Mucosa of stomach (tissue), 1 donor: ENCODE measurements at regions not wholly inside any gene's neighbourhood (a gene's known extent, or its start where the extent isn't known, plus 50 kb on each side); places are given as distances from the start of the nearest gene placed in this dataset.

ENCODE experiments used
- H3K27me3 ChIP-seq: one replicate; pipeline ENCODE4 v1.7.0; 2013; ENCODE audit warnings: mild to moderate bottlenecking, low read length; ENCODE audit not compliant: control insufficient read depth, insufficient read depth
- H3K36me3 ChIP-seq: one replicate; pipeline ENCODE4 v1.7.0; 2013; ENCODE audit warnings: low read length; ENCODE audit not compliant: control insufficient read depth, insufficient read depth
- H3K4me1 ChIP-seq: one replicate; pipeline ENCODE4 v1.7.0; 2013; ENCODE audit warnings: mild to moderate bottlenecking, low read length; ENCODE audit not compliant: control insufficient read depth, insufficient read depth
- H3K4me3 ChIP-seq: one replicate; pipeline ENCODE4 v1.7.0; 2013; ENCODE audit warnings: low read length
- H3K9ac ChIP-seq: one replicate; pipeline ENCODE4 v1.7.0; 2013; ENCODE audit warnings: mild to moderate bottlenecking, low read length, moderate library complexity
- H3K9me3 ChIP-seq: one replicate; pipeline ENCODE4 v1.7.0; 2013; ENCODE audit warnings: mild to moderate bottlenecking, low read length, moderate library complexity; ENCODE audit not compliant: control insufficient read depth
- donor health status: Pancreatic carcinoma.

DNA sequence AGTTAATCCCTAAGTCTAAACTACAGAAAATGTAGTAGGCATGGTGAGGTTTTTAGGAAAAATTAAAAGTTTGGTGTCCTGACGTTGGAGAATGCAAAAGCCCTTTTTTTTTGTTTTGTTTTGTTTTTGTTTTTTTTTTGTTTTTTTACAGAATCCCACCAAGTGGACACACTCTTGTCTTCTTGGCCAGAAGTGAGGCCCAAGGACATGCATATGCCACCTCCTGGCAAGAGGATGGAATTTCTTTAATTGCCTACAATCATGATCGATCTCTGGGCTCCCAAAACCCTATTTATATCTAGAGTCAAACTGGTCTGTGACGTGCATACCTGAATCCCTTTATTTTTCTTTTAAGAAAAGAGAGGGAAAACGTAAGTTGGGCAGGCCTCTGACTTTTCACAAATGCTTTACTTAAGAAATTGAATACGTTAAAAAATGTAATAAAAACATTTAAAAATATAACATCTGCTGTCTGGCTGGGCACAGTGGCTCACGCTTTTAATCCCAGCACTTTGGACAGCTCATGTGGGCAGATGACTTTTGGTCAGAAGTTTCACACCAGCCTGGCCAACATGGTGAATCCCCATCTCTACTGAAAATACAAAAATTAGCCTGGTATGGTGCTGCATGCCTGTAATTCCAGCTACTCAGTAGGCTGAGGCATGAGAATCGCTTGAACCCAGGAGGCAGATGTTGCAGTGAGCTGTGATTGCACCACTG is 502.7 kb downstream of the CBLN2 start:
- Histone ChIP-seq H3K9me3 (no peaks in the 10 kb centered on the region), H3K36me3 (no peaks in the 10 kb centered on the region), H3K27me3 (no peaks in the 10 kb centered on the region), H3K4me1 (no peaks in the 10 kb centered on the region), H3K9ac (no peak overlapping the region), H3K4me3 (no peak overlapping the region)

DNA sequence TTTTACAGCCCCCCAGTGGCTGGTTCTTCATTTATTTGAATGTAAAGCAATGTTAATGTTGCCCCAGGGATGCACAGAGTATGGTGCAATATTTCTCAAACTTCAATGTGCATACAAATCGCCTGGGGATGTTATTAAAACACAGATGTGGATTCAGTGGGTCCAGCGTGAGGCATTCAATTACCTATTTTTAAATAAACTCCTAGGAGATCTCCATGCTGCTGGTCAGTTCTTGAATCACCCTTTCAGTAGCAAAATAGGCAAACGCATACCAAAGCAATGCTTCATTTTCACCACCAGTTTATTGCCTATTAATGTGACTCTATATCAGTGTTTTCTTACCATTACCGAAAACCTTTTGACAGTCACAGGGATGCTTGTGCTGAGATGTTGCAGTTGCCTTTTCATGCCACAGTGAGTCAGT is 530.7 kb downstream of the CBLN2 start:
- H3K4me1 ChIP-seq: no peaks in the 10 kb centered on the region
- H3K4me3 ChIP-seq: no peak overlapping the region
- no peaks in the 10 kb centered on the region for H3K9me3 ChIP-seq
- no peaks in the 10 kb centered on the region for H3K27me3 ChIP-seq
- H3K9ac ChIP-seq: no peak overlapping the region
- H3K36me3 ChIP-seq: no peaks in the 10 kb centered on the region

DNA sequence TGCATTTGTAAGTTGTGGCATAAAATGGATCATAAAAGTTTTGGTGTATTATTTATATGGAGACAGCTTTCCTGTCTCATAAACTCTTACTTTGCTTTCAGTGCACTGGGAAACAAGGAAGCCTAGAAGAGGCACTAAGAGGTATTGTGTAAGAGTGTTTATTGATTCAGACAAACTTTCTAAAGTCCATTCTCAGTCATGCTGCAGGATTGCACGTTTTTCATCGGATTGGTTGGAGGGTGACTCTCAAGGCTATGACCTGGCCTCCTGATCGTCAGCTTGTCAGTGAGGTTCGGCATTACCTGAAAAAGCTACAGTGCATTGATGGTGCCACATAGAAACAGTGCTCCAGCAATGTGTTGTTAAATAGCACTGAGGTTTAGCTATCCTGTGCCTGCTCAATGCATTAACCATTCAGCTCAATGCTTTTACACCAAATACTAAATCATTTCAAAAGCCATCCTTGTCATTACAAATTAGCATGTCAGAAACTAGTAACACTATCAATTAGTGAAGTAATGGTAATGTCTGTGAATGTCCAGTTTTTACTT is 545.5 kb downstream of the CBLN2 start:
- Histone ChIP-seq H3K36me3 (no peaks in the 10 kb centered on the region), H3K9ac (no peak overlapping the region), H3K4me3 (no peak overlapping the region), H3K4me1 (no peaks in the 10 kb centered on the region), H3K9me3 (no peaks in the 10 kb centered on the region), H3K27me3 (no peaks in the 10 kb centered on the region)

DNA sequence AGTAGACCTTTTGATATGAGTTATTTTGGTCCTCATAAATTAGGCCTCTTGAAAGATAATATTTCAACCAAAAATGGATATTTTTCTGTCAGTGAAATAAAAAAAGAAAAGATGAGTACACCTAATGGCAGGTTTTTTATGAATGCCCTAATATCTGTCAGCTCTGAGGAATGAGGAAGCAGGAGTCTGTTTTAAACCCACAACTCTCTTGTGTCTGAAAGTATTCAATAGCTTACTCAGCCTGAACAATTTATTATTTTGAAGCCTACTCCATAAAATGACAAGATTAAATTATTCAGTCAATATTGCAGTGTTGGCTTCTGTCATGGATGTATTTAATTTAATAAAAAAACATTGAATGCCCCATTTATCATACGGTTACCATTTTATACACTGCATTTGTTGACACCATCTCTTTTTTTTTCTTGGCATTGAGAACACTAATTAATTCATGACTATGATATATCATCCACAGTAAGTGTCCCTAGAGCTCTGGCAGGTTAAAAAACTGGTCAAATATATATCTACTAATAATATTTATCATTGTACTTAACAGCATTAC is 548.2 kb downstream of the CBLN2 start:
- H3K9ac ChIP-seq: no peak overlapping the region
- H3K36me3 ChIP-seq: no peaks in the 10 kb centered on the region
- H3K27me3 ChIP-seq: no peaks in the 10 kb centered on the region
- no peaks in the 10 kb centered on the region for H3K4me1 ChIP-seq
- H3K9me3 ChIP-seq: no peaks in the 10 kb centered on the region
- no peak overlapping the region for H3K4me3 ChIP-seq

DNA sequence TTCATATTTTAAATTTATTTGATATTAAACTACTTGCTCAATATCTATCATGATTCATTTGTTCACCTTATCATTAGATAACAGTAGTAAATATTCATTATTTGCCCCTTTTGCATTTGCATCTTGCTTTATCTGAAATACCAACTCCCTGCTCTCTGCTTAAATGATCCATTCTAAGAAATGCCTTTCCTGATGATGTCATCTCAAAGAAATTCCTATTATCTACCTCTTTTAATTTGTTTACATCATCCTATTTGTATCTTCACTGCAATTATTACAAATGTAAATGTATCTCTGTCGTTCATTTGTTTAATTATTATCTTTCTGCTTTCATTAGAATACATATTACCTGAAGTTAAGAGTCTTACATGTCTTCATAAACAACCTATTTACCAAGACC is 549.9 kb downstream of the CBLN2 start:
- no peaks in the 10 kb centered on the region for H3K36me3 ChIP-seq
- H3K9ac ChIP-seq: no peak overlapping the region
- H3K4me3 ChIP-seq: no peak overlapping the region
- H3K4me1 ChIP-seq: no peaks in the 10 kb centered on the region
- H3K9me3 ChIP-seq: no peaks in the 10 kb centered on the region
- H3K27me3 ChIP-seq: no peaks in the 10 kb centered on the region

DNA sequence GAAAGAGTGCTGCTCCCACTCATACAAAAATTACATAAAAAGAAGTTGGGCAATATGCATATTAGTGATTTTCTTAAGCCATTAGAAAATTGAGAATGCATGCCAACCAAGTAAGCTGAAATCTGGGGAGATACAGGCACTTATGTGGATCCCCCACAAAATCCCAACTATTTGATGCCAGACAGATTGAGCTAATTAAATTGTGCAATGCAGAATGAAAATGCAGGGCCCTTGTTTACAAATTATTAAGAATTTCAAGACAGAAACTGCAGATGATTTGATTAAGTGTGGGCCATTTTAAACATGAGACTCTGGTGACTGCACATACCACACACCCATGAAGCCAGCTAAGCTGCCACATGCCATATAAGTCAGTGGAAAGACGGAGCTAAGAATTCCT is 554.5 kb downstream of the CBLN2 start:
- H3K4me1 ChIP-seq: no peaks in the 10 kb centered on the region
- H3K9me3 ChIP-seq: no peaks in the 10 kb centered on the region
- no peaks in the 10 kb centered on the region for H3K36me3 ChIP-seq
- no peak overlapping the region for H3K9ac ChIP-seq
- no peaks in the 10 kb centered on the region for H3K27me3 ChIP-seq
- H3K4me3 ChIP-seq: no peak overlapping the region

DNA sequence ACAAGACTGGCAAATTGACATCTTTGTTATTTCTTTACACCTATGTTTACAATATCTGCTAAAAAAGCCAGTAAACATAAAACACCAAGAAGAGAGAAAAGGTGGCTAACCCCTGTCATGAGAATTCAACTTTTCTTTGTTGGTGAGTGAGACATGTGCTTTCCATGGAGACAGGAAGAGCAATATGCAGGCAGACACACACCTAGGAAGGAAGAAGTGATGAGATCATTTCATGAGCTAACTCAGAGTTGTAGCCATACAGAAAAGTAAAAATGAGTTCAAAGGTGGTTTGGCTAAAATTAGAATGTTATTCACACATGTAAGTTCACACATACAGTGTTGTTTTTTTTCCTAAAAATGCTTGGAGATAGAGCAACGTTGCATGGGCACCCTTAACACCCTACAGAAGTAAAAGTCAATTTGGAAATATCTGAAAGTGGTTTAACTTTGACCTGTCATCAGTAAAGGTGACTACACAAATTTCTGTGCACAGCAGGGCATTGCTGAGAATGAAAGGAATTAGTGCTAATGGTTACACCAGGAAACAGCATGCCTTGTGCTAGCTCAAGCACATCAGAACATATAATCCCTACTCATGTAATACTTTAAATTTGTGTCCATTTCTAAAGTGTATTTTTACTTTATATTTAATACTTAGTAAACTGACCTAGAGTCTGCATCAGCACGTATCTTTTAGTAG is 557.6 kb downstream of the CBLN2 start:
- Histone ChIP-seq H3K4me1 (no peaks in the 10 kb centered on the region), H3K9ac (no peak overlapping the region), H3K27me3 (no peaks in the 10 kb centered on the region), H3K36me3 (no peaks in the 10 kb centered on the region), H3K4me3 (no peak overlapping the region), H3K9me3 (no peaks in the 10 kb centered on the region)

DNA sequence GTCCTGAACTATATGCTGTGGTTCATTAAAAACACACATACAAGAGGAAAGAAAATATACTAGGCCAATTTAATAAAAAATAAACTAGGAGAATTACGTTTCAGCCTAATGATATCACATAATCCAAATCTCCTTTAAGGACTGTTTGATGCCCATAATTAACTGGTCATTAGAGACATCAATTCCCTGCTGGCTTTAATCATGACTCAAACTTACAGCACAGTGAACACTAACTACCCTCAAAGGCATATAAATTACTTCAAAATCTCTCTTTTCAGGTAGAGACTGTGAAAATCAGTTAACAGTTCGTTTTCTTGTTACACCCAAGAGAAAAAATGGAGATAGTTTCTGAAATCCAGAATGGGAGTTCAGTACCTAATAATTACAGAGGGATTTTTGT is 567.4 kb downstream of the CBLN2 start:
- Histone ChIP-seq H3K4me1 (no peaks in the 10 kb centered on the region), H3K4me3 (no peak overlapping the region), H3K27me3 (no peaks in the 10 kb centered on the region), H3K36me3 (no peaks in the 10 kb centered on the region), H3K9me3 (no peaks in the 10 kb centered on the region), H3K9ac (no peak overlapping the region)

DNA sequence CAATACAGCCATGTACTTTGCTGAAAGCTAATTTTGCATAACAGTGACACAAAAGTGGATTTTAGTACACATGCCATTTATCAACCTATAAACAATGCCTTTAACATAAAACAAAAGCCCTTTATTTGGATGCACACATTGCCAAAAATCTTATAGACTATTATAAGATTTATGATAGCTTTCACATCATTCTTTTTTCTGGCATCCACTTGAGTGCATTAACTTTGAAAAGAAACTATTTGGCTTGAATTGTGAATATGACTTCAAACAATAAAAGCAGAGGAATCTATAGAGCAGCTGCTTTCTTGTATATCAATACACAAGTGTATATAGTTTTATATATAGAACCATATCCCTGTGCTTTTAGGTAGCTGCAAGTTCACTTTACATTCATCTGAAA is 577.4 kb downstream of the CBLN2 start:
- H3K27me3 ChIP-seq: no peaks in the 10 kb centered on the region
- H3K4me3 ChIP-seq: no peak overlapping the region
- no peaks in the 10 kb centered on the region for H3K9me3 ChIP-seq
- no peak overlapping the region for H3K9ac ChIP-seq
- H3K36me3 ChIP-seq: no peaks in the 10 kb centered on the region
- H3K4me1 ChIP-seq: no peaks in the 10 kb centered on the region

DNA sequence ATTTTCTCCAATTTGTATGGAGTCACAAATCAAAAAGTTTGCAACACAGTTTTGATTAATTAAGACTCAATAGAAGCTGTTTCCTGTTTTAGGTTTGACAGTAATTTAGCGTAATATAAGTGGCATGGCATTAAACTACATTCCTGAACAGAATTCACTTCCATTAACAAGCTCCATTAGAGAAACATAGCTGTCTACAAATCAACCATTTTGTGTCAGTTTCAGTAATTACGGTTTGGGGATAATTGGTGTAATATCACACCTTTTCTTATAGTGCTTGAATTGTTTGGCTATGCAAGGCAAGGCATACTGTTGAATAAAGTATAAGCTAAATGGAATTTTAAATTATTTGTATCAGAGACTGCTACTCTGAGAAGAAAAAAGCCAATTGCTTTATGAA is 585.5 kb downstream of the CBLN2 start:
- Histone ChIP-seq H3K4me3 (no peak overlapping the region), H3K27me3 (no peaks in the 10 kb centered on the region), H3K9me3 (no peaks in the 10 kb centered on the region), H3K36me3 (no peaks in the 10 kb centered on the region), H3K9ac (no peak overlapping the region), H3K4me1 (no peaks in the 10 kb centered on the region)

DNA sequence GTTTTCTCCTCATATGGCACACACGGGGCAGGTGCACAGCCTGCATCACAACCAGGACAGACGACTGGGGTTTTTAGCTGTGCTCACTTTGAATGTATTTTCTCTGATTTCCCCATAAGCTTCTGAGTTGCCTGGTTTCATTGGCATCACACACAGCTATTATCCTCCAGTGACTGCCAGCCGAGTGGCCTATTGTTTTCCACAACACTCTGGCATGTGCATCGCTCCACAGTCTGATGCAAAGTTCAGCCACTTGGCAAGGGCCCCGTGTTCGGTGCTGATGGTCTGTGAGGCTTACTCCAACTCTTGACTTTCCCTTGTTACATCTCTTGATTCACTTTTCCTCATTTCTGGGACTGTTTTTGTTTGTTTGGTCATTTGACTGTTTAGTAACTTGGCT is 593.1 kb downstream of the CBLN2 start:
- Histone ChIP-seq H3K9me3 (no peaks in the 10 kb centered on the region), H3K27me3 (no peaks in the 10 kb centered on the region), H3K9ac (no peak overlapping the region), H3K36me3 (no peaks in the 10 kb centered on the region), H3K4me1 (no peaks in the 10 kb centered on the region), H3K4me3 (no peak overlapping the region)

DNA sequence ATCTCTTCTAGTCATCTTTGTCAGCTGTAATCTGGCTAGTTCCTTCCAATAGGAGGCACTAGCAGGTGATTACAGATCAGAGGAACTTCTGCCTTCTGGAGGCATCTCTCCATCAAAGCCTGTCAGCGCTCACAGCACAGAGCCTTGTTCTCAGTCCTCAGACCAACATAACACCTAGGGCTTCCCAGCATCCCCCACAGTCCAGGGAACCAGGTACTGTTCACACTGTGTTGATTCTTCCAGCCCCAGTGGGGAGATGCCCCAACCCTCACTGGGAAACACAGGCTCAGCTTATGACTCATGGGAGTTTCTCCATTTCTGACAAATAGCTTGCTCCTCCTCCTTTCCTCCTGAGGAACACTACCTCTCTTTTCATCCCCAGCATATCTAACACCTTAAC is 601.7 kb downstream of the CBLN2 start:
- Histone ChIP-seq H3K9ac (no peak overlapping the region), H3K9me3 (no peaks in the 10 kb centered on the region), H3K4me1 (no peaks in the 10 kb centered on the region), H3K4me3 (no peak overlapping the region), H3K27me3 (no peaks in the 10 kb centered on the region), H3K36me3 (no peaks in the 10 kb centered on the region)
